ENCODE measurements at regions not wholly inside any gene's neighbourhood (a gene's known extent, or its start where the extent isn't known, plus 50 kb on each side); places are given as distances from the start of the nearest gene placed in this dataset.

- TF ChIP-seq CTCF (IDR thresholded peaks at IDR 0.05; ENCODE audit: insufficient read depth, low read length) (no peak), POLR2AphosphoS5 (IDR thresholded peaks at IDR 0.05; ENCODE audit: low read depth) (no peak), GABPA (IDR thresholded peaks at IDR 0.05; ENCODE audit: low read depth) (no peak)
These were observed 363.6 kb downstream of the BRD1 start for GRCh38 chr22:49464037-49464436.

All from HL-60 (cell line).